GM19351 (cell line): ENCODE measurements at regions not wholly inside any gene's neighbourhood (a gene's known extent, or its start where the extent isn't known, plus 50 kb on each side); places are given as distances from the start of the nearest gene placed in this dataset.
"Not testable (repeated sequence)": the region's sequence is repeated elsewhere in the genome, so short reads cannot be mapped to it uniquely, and the experiment has no call there.

ENCODE experiments used
- ATAC-seq: cut with Tn5 transposase; IDR thresholded peaks from one replicate; pipeline ENCODE4 v1.9.1; 2021; ENCODE audit warnings: mild to moderate bottlenecking, moderate library complexity; ENCODE audit not compliant: unreplicated experiment

DNA sequence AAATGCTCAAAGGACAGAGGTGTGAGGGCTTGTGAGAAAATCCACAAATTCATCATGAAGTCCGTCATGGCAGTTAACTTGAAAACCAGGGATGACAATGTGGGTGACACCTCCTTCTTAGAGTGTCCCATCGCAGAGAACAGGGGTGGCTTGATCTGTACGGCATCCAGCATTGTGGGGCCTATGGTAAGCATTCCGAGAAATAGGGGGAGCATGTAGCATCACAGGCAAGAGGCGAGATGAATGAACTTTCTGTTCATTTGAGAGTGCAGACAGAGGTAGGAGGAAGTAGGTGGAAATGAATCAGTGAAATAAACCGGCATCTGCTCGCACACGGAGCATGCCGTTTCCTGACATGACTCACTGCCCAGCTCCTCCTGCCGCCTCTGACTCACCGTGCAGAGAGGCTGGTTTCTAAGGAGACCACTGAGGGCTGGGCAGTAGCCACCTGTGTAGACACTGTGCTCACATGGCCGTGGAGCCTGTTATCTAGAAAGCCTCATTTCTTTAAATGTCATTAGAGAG lies 339.0 kb downstream of the RFC3 start:
- peak; percentile 98 for ATAC-seq

DNA sequence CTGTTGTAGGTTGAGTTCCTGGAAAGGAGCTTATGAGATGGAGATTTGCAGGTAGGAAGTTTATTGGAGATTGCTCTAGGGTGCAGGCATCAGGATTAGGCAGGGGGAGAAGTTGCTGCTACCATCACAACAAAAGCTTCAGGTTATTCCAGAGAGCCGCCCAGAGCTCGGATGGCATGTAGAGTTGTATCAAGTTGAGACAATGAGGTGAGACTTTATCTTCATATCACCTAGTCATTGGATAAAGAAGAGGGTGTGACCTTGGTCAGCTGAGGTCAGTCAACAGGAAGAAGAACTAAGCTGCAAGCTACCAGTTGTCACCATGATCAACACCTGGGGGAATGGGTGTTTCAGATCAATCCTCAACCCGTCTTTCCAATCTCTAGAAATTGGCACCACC lies 342.0 kb downstream of the RFC3 start:
- no peak for ATAC-seq

DNA sequence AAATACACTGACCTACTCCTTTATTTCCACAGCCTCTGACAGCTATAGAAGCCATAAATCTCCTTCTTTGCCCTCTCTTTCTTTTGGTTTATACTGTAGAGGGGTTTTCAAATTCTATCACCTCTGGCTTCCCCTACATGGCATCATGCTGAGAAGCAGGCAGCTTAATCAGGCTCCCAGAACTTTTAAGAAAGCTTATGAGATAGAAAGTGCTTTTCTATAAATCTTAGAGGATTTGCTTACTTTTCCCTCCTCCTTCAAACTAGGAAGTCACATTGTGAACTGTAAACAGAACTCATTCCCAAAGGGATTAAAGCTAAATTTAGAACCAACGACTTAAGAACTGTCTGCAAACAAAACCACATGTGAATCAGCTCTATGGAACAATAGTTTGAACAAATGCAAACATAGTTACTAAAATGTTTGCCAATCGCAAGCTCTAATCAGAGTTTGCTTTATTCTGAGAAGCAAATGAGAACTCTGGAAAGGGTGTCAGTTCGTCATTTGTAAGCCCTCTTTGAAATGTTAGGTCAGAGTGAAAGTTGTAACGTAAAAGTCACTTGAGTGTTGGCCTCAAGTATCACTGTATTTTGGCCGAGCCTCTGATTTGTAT lies 344.1 kb downstream of the RFC3 start:
- ATAC-seq: no peak

DNA sequence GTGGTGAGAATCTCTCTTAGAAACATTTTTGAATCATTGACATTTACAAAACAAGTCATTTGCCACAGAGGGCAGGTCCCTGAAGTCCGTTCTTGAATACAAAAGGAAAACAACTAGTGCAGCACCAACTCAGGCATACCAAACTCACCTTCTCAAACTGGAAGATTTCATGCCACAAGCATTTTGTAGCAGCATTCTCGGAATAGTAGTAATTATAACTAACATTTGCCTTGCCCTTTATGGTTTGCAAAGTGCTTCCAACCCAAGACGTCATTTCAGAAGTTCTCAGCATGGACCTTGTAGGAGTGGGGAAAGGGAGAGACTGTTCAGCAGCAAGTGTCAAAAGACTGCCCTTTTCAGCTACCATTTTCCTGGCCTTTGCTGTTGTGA lies 344.6 kb downstream of the RFC3 start:
- ATAC-seq: no peak

DNA sequence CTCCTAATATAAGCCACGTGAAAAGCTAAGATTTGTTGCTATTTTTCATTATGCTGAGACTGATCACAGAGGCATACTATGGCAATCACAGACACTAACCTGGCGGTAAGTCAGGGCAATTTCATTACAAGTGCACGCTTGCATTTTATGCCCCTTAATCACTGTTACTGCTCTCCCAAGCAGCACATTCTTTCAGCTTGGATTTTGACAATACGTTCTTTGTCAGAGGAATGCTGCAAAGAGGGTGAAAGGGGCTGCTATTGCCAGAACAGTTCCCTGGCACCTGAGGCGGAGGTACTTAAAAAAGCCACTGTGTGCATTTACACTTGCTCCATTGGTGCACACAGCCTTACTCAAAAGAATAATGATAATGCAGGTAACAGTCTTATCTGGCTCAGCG lies 346.6 kb downstream of the RFC3 start:
- ATAC-seq: no peak

DNA sequence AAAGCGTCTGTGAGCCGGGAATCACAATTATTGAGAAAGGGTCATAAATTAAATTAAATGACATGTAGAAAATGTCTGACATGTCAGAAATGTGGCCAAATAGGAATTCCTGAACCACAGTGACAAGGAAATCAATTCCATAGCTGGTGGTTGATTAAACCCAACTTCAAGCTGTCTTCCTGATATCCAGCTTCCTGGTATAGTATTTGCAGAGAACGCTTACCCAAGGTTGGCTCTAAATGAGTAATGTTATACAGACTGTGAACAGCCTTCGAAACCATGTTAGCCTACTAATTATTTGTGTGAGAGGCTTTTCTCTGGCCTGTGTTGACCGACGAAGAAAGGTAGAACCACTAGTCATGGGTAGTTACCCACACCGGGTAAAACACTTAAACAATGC lies 347.2 kb downstream of the RFC3 start:
- ATAC-seq: no peak

DNA sequence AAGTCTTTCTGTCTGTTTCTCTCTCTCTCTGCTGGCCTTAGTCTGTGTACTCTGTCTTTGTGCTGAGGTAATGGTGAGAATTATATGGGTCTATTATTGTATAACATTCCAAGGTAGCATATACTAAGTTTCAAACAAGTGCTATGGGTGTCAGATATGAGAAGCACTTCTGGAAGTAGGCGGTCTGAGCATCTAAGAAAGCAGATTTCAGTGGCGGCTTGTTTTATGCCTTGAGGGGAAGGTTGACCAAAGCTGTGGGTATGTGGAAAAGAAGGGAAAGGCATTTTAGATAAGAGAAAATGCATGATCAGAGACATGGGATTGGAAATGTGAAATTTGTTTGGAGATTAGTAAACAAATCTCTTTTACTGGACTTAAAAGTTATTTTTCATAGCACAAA lies 348.5 kb downstream of the RFC3 start:
- no peak for ATAC-seq

DNA sequence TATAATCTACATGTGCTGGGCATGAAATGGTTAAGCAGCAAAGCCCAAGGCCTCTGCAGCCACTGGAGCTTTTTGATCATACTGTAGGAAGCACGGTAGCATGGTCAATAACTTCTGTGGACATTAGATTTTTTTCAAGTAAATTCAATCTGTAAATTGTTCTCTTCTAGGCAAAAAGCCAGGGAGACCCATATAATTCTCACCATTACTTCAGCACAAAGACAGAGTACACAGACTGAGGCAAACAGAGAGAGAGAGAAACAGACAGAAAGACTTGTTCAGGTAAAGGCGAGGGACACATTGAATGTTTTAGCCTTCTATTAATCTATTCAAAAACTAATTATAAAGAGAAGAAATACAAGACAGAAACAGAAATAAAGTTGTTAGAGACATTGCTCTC lies 349.4 kb downstream of the RFC3 start:
- no peak for ATAC-seq

DNA sequence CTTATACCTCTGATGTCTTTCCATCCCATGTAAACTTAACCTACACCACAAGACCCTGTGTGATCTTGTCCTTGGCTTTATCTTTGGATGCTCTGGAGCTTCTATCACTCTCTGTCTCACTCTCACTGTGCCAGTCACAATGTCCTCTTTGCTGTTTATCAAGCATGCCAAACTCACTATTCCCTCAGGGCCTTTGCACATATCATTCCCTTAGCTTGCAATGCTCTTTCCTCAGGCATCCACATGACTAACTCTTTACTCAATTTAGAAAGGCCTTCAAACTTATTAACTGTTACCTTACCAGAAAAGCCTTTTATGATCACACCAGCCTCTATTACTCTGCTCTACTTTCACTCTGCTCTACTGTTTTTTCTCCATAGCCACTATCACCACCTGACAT lies 354.1 kb downstream of the RFC3 start:
- no peak for ATAC-seq

DNA sequence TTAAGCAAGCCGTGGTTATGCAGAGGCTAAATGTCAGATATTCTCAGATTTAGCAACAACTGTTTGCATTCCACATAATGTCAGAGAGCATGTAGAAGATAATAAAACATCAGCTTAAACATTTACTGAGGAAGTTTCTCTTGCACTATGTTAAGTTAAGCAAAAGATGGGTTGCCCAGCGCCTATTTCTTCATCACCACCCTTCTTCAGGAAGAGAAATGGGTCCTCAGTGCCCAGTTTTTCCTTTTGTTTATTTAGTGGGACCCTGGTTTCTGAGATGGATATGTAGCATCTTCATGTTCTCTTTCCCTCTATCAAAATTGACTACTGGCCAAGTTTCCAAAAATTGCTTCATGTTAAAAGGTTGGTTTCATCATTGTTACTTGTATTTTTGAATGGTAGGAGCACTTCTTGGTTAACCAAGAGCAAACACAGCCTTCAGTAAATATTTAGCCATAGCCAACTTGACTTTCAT lies 356.8 kb downstream of the RFC3 start:
- ATAC-seq: no peak

DNA sequence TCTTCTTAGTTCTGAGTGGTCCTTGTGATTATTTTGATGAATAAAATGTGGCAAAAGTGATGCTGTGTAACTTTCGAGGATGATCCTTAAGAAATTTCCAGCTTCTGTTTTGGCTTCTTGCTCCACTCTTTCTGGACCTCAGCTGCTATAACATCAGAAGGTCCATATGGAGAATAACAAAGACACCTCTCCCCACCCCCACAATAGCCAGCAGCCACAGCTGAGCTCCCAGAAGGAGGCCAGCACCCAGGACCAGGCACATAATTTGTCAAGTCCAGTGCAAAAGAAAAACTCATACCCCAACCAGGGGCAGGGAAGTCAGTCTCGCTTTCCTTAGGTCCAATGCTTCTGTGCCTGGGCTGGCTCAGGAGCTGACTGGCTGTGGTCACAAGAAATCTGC lies 357.6 kb downstream of the RFC3 start:
- no peak for ATAC-seq

DNA sequence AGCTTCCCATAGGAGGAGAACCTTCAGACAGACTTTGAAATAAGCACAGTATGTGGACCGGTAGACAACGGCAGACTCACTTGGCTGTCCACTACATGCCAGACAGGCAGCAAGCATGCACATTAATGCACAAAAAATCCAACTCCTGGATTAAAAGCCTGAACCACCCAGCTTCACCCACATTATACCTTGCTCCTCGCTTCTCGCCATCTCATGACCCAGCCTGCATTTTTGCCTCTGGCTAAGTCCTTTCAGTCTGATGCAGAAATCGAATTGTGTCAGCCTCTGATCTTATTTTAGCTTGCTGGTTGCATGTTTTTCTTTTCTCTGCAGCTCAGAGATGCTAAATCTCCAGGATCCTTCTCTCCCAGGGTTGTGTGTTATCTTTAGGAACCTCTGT lies 358.7 kb downstream of the RFC3 start:
- ATAC-seq: no peak

DNA sequence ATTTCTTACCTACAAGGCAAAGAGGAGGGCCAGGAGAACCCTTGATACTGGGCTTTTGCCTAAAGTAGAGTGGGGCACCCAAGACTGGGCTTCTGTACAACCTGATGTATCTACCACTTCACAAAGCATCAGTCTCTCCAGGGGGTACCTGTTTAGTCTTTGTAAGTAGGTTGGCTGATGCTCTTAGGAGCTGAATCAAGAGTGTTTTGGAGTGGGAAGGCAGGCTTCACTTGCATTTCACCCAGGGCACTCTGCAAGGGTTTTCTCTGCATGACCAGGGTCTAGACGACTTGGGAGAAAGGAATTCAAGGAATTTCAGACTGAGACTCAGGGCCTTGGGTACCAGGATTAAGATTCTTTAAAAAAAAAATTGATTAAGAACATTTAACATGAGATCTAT lies 361.5 kb downstream of the RFC3 start:
- ATAC-seq: no peak

DNA sequence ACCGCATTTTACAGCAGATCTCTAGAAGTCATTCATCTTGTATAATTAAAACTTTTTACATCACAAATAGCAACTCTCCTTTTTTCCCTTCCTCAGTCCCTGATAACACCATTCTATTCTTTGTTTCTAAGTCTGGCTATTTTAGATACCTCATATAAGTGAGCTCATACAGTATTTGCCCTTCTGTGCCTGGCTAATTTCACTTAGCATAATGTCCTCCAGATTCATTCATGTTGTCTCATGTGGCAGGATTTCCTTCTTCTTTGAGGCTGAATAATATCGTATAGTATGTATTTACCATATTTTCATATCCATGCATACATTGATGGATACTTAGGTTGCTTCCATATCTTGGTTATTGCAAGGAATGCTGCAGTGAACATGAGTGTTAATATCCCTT lies 362.0 kb downstream of the RFC3 start:
- no peak for ATAC-seq

DNA sequence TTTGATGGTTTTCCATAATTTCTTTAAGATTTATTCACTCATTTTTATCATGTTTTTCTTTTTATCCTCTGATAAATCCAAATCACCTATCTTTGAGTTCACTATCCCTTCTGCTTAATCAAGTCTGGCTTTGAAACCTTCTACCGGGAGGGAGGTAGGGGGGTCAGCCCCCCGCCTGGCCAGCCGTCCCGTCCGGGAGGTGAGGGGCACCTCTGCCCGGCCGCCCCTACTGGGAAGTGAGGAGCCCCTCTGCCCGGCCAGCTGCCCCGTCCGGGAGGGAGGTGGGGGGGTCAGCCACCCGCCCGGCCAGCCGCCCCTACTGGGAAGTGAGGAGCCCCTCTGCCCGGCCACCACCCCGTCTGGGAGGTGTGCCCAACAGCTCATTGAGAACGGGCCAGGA lies 363.3 kb downstream of the RFC3 start:
- not testable (repeated sequence) for ATAC-seq

DNA sequence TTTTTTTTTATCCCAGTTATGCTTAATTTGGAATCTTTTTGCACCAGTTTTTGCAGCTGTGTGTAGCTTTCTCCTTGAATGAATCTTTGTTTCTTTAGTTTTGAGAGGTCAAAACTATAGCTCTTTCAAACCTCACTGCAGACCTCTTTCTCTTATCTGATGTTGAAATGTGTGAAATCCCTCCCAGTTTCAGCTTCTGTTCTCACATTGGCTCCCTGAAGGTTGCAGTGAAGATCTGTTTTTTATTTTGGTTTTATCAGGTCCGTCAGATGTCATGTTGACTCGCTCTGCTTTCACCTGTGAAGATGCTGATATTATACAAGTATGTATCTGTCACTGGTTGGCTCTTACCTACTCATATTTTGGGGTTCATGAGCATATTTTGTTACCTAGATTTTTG lies 372.0 kb downstream of the RFC3 start:
- no peak for ATAC-seq

DNA sequence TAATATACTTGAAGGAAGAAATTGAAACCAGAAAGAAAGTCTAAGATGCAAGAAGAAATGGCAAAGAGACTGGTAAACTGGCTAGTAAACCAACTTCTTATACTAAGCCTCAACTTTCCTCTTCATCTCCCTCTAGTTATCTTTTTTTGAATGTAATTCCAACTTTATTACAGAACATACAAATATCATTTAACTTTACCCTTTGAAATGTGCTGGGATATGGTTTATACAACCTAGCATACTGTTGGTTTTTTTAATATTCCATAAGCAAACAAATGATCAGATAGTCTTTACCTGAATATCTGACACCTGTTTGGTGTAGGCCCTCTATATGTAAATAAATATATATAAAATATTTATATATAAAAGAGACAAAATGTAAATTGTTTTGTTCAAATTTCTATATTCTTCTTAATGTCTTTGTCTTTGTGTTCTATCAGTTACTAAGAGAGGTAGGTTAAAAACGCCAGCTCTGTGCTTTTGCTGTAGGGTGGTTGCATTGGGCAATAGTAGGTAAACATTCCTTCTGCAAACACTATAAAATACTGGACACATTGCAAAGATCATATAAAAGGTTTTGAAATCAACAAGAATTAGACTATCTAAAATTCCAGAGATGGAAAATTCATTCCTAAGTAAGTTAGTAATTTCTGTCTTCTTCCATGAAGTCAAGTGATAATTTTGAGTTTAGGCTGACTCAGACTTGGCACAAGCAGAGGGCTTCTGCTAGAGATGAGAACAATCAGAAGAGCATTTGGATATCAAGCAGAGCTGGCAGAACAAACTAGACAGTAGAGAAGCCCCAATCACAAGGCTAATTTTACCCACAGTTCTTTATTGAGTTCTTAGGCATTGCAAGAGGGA lies 383.3 kb downstream of the RFC3 start:
- no peak for ATAC-seq

DNA sequence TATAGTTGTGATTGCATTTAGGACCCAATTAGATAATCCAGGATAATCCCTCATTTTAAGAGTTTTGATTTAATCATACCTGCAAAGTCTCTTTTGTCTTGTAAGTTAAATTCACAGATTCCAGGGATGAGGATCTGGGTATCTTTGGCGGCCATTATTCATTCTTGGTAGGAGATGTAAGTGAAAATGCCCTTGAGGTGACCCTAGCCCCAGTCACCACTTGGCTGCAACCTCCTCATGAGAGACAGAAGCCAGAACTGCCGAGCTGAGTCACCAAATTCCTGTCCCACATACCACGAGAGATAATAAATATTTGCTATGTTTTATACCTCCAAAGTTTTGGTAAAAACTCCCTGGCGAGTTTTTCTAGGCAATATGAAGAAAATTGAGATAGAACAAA lies 389.4 kb downstream of the RFC3 start:
- no peak for ATAC-seq

DNA sequence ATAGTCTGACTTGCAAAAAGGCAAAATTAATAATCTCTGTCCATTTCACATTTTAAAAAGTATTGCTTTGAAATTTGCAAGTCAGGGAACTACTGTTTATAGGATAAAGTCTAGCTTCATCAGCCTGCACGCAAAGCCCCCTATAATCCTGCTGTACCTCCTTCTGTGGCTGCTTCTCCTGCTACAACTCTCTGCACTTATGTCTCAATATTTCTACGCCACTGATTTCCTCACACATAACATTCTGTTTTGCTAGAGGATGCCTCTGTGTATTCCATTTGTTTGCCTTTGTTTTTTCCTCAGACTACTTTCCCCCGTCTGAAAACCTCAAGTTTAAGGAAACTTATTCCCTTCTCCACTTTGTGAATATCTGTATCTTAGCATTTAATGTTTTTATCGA lies 389.9 kb downstream of the RFC3 start:
- ATAC-seq: no peak

DNA sequence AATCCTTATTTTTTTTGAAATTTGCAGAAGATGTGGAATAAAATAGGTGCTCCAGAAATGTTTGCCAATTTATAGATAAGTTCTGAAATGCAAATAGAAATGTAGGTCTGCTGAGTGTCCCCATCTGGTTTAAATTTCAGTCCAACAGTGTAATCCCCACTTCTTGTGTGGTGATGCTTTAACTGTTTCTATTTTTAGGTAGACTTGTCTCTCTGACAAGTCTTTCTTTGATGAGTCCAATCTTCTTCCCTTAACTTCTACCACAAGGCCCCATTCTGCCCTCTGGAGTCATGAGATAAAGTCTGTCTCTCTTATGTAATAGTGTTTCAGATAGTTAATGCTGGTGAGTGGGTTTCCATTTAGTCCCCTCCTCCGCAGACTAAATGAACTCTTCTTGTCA lies 390.4 kb downstream of the RFC3 start:
- ATAC-seq: no peak

DNA sequence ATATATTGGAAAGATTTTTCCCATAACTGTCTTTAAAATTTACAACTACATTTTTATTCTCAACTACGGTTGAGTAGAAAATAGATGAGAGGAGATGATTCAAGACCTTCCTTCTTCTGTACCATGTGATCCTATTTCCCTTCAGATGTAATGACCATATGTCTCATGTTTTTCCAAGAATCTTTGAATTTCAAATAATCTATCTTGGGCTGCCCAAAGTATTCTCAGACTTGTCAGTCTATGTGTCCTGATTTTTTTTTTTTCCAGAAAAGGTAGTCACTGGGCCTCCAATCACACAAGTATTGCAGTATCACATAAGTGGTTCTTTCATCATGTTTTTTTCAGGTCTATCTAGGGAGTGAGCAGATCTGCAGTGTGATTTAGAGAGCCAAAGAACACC lies 392.4 kb downstream of the RFC3 start:
- ATAC-seq: no peak

DNA sequence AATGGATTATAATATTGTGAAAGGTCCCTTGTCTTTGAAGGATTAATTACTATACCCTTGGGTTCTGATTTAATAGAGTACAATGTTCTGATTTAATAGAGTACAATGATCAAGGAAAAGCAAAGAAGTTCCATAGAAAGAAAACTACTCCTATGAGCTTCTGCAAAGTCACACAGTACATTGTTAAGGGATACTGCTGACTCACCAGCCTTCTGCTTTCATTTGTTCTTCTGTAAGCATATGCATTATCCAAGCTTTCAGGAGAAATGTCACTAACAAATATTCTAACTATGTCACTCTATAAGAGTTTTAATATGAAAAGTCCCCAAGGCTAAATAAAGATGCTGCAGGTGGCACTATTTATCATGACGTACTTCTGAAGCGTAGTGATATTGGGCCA lies 396.7 kb downstream of the RFC3 start:
- no peak for ATAC-seq
